CD4-positive, alpha-beta T cell (primary cell): ENCODE measurements at regions not wholly inside any gene's neighbourhood (a gene's known extent, or its start where the extent isn't known, plus 50 kb on each side); places are given as distances from the start of the nearest gene placed in this dataset.
"Not testable (repeated sequence)": the region's sequence is repeated elsewhere in the genome, so short reads cannot be mapped to it uniquely, and the experiment has no call there.

ENCODE experiments used
- ATAC-seq: fragments of 200-7000 bp; cut with Tn5 transposase; one replicate; pipeline ENCODE4 v1.10.0; 2022; ENCODE audit warnings: mild to moderate bottlenecking; ENCODE audit not compliant: poor library complexity
- CTCF ChIA-PET: fragments of 350-600 bp; sonication (Branson Sonifier 250); formaldehyde crosslinking; loops from one replicate; lab custom pipeline; 2021; ENCODE audit warnings: antibody characterized with exemption, inconsistent platforms; lab: Charles Lee
- POLR2A ChIA-PET: fragments of 350-600 bp; sonication (Branson Sonifier 250); formaldehyde crosslinking; loops from one replicate; lab custom pipeline; 2021; ENCODE audit warnings: antibody characterized with exemption, inconsistent platforms; lab: Charles Lee
- DNase-seq, 14 experiments: peaks; one replicate each; pipeline ENCODE4 v3.0.0-alpha.2; 2013 to 2020; ENCODE audit warnings: mixed read lengths in 2 of 14
- H3K27ac ChIP-seq, 2 donors: one replicate each; pipeline versions ENCODE4 v1.5.1 to v1.7.0; 2013; ENCODE audit warnings: low read length in 2 of 2, low read depth in 1 of 2, mild to moderate bottlenecking in 1 of 2
- H3K27me3 ChIP-seq, 2 experiments: 1 replicate in 1 of 2; 2 replicates in 1 of 2; pipeline versions ENCODE4 v1.6.1 to v1.7.0; 2013; ENCODE audit warnings: low read length in 2 of 2, control low read depth in 1 of 2, mild to moderate bottlenecking in 1 of 2, moderate library complexity in 1 of 2; ENCODE audit not compliant: insufficient read depth in 2 of 2, control insufficient read depth in 1 of 2
- H3K36me3 ChIP-seq: one replicate; pipeline ENCODE4 v1.6.1; 2013; ENCODE audit warnings: low read length, control low read depth; ENCODE audit not compliant: insufficient read depth
- H3K4me1 ChIP-seq: one replicate; pipeline ENCODE4 v1.6.1; 2013; ENCODE audit warnings: low read length, control low read depth; ENCODE audit not compliant: insufficient read depth
- H3K4me3 ChIP-seq: one replicate; pipeline ENCODE4 v1.5.1; 2013; ENCODE audit warnings: mild to moderate bottlenecking, low read length, moderate library complexity
- H3K9me3 ChIP-seq, 2 experiments: 1 replicate in 1 of 2; 2 replicates in 1 of 2; pipeline versions ENCODE4 v1.6.1 to v1.7.0; 2013; ENCODE audit warnings: low read length in 2 of 2, mild to moderate bottlenecking in 2 of 2, control low read depth in 1 of 2, moderate library complexity in 1 of 2; ENCODE audit not compliant: control insufficient read depth in 1 of 2, insufficient read depth in 1 of 2
- H3K27ac Mint-ChIP-seq: one replicate; pipeline ENCODE4 v1.8.0; 2020; ENCODE audit warnings: mixed read lengths
- H3K27me3 Mint-ChIP-seq: one replicate; pipeline ENCODE4 v1.8.0; 2021; ENCODE audit warnings: mixed read lengths
- H3K36me3 Mint-ChIP-seq: one replicate; pipeline ENCODE4 v1.8.0; 2021; ENCODE audit warnings: low read depth, mixed read lengths
- H3K4me1 Mint-ChIP-seq: one replicate; pipeline ENCODE4 v1.8.0; 2021; ENCODE audit warnings: low read depth, mixed read lengths
- H3K4me3 Mint-ChIP-seq: one replicate; pipeline ENCODE4 v1.8.0; 2020; ENCODE audit warnings: mild to moderate bottlenecking, mixed read lengths
- H3K9me3 Mint-ChIP-seq: one replicate; pipeline ENCODE4 v1.8.0; 2020; ENCODE audit warnings: mixed read lengths
- CTCF ChIP-seq: fragments of 200-600 bp; IDR thresholded peaks from one replicate; pipeline ENCODE4 v1.8.0; 2022; ENCODE audit warnings: antibody characterized with exemption, mild to moderate bottlenecking
- intact Hi-C, 2 experiments: fragments of 100-400 bp; cut with DNase I in 1 of 2; cut with micrococcal nuclease in 1 of 2; formaldehyde crosslinking; loops; one replicate each; pipeline versions ENCODE4 v1.15.1 to v1.9.0; 2023 to 2025; cut with DNase I, micrococcal nuclease

GRCh38 chr9:87036506-87036905, 89.2 kb upstream of the GAS1 start:
- ChIA-PET POLR2A (no interaction called here), CTCF (no interaction called here)
- H3K9me3 Mint-ChIP-seq: no peaks in the 10 kb centered on the region
- TF ChIP-seq CTCF: no peak
- intact Hi-C loops: no loop called here
- H3K4me1 Mint-ChIP-seq: no peaks in the 10 kb centered on the region
- Histone ChIP-seq H3K27me3 (no peaks in the 10 kb centered on the region), H3K4me3 (no peak overlapping the region), H3K9me3 (no peaks in the 10 kb centered on the region), H3K36me3 (no peaks in the 10 kb centered on the region), H3K27ac (no peak overlapping the region), H3K4me1 (no peaks in the 10 kb centered on the region)
- peaks cover 12% of the 10 kb centered on the region for H3K27me3 Mint-ChIP-seq
- no peak overlapping the region for H3K4me3 Mint-ChIP-seq
- no peaks in the 10 kb centered on the region for H3K36me3 Mint-ChIP-seq
- no peak for DNase-seq
- no peak for ATAC-seq
- no peak overlapping the region for H3K27ac Mint-ChIP-seq

- no peak for ATAC-seq
- no peak overlapping the region for H3K27ac Mint-ChIP-seq
- intact Hi-C loops: no loop called here
Measured at GRCh38 chr9:87039809-87040392, 92.6 kb upstream of the GAS1 start.

GRCh38 chr9:87040410-87041009, 93.2 kb upstream of the GAS1 start:
- Mint-ChIP-seq H3K27me3 (peaks cover 16% of the 10 kb centered on the region), H3K4me1 (no peaks in the 10 kb centered on the region), H3K4me3 (no peak overlapping the region), H3K9me3 (no peaks in the 10 kb centered on the region), H3K36me3 (no peaks in the 10 kb centered on the region), H3K27ac (no peak overlapping the region)
- H3K9me3 ChIP-seq: no peaks in the 10 kb centered on the region
- no peak for TF ChIP-seq CTCF
- POLR2A ChIA-PET: no interaction called here
- H3K27ac ChIP-seq: no peak overlapping the region
- H3K4me3 ChIP-seq: no peak overlapping the region
- intact Hi-C loops: no loop called here
- H3K27me3 ChIP-seq: no peaks in the 10 kb centered on the region
- ATAC-seq: no peak
- no peak for DNase-seq
- H3K36me3 ChIP-seq: no peaks in the 10 kb centered on the region
- CTCF ChIA-PET: no interaction called here
- H3K4me1 ChIP-seq: no peaks in the 10 kb centered on the region

More at GRCh38 chr9:87039809-87040392, 92.6 kb upstream of the GAS1 start:
- Histone ChIP-seq H3K27ac (no peak overlapping the region), H3K27me3 (no peaks in the 10 kb centered on the region), H3K4me3 (no peak overlapping the region), H3K4me1 (no peaks in the 10 kb centered on the region), H3K9me3 (no peaks in the 10 kb centered on the region), H3K36me3 (no peaks in the 10 kb centered on the region)
- ChIA-PET POLR2A (no interaction called here), CTCF (no interaction called here)
- no peaks in the 10 kb centered on the region for H3K36me3 Mint-ChIP-seq
- no peak for DNase-seq
- H3K27me3 Mint-ChIP-seq: peaks cover 16% of the 10 kb centered on the region
- no peak for TF ChIP-seq CTCF
- no peak overlapping the region for H3K4me3 Mint-ChIP-seq
- H3K4me1 Mint-ChIP-seq: no peaks in the 10 kb centered on the region
- H3K9me3 Mint-ChIP-seq: no peaks in the 10 kb centered on the region

- POLR2A ChIA-PET, intact Hi-C loops, H3K36me3 ChIP-seq, H3K9me3 Mint-ChIP-seq, H3K27me3 ChIP-seq, H3K4me3 ChIP-seq, H3K27ac ChIP-seq, H3K27ac Mint-ChIP-seq, DNase-seq, H3K36me3 Mint-ChIP-seq, H3K4me3 Mint-ChIP-seq, ATAC-seq, H3K4me1 Mint-ChIP-seq, H3K9me3 ChIP-seq, H3K4me1 ChIP-seq, CTCF ChIA-PET: not testable (repeated sequence)
- H3K27me3 Mint-ChIP-seq: peaks cover 16% of the 10 kb centered on the region
Measured at GRCh38 chr9:87041553-87042235, 94.4 kb upstream of the GAS1 start.

- H3K27ac ChIP-seq, ATAC-seq, H3K27ac Mint-ChIP-seq, H3K4me3 ChIP-seq, H3K4me1 ChIP-seq, H3K9me3 Mint-ChIP-seq, intact Hi-C loops, CTCF ChIA-PET, H3K36me3 ChIP-seq, H3K4me3 Mint-ChIP-seq, H3K36me3 Mint-ChIP-seq, DNase-seq, H3K27me3 ChIP-seq, H3K9me3 ChIP-seq, POLR2A ChIA-PET, H3K27me3 Mint-ChIP-seq, H3K4me1 Mint-ChIP-seq: not testable (repeated sequence)
Measured at GRCh38 chr9:87049929-87050608, 102.8 kb upstream of the GAS1 start.
